ENCODE measurements at regions not wholly inside any gene's neighbourhood (a gene's known extent, or its start where the extent isn't known, plus 50 kb on each side); places are given as distances from the start of the nearest gene placed in this dataset.

DNA sequence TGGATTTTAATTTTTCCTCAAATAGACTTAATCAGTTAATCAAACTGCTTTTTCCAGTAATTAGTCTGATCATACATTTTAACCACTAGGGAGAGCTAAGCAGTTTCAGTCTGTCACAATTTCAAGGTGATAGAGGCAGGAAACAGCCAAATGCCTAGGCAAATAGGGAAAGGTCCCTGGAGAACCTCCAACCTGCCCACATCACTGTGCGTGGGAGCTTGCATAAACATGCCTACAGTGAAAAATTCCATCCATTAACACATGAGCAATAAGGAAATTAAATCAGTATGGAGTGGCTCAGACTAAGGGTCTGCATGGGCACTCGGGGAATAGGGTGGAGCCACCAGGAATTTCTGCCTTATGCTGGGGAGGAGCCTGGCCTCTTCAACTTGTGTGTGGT lies 74.6 kb downstream of the AASDHPPT start:
- DNase-seq (ENCODE audit: low spot score), result no peak
- in situ Hi-C loops (cut with MboI; ENCODE audit: low pct_unique_long_range_greater_than_20kb, low sequenced_read_pairs, unreplicated experiment), result no loop called here
- TF ChIP-seq, protein P1, sequence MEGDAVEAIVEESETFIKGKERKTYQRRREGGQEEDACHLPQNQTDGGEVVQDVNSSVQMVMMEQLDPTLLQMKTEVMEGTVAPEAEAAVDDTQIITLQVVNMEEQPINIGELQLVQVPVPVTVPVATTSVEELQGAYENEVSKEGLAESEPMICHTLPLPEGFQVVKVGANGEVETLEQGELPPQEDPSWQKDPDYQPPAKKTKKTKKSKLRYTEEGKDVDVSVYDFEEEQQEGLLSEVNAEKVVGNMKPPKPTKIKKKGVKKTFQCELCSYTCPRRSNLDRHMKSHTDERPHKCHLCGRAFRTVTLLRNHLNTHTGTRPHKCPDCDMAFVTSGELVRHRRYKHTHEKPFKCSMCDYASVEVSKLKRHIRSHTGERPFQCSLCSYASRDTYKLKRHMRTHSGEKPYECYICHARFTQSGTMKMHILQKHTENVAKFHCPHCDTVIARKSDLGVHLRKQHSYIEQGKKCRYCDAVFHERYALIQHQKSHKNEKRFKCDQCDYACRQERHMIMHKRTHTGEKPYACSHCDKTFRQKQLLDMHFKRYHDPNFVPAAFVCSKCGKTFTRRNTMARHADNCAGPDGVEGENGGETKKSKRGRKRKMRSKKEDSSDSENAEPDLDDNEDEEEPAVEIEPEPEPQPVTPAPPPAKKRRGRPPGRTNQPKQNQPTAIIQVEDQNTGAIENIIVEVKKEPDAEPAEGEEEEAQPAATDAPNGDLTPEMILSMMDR (IDR thresholded peaks at IDR 0.05; ENCODE audit: extremely low read depth, insufficient read depth, missing control alignments), result peak; percentile 7

DNA sequence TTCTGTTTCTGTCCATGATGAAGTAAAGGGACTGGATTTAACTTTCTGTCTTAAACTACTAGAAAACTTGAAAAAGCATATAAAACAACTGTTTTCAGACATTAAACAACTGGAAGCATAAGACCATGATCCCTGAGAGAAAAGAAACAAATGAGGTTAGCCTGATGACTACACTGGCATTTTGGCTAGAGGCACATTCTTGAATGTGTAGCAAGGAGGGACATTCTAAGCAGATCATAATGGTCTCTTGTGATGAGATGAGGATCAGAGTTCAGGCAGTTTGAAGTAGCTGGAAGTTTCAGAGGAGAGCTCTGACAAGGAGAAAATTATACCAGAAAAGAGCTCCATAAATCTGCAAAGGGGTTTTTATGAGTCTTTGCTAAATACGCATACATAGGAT lies 75.4 kb downstream of the AASDHPPT start:
- no peak for DNase-seq (ENCODE audit: low spot score)
- in situ Hi-C loops (cut with MboI; ENCODE audit: low pct_unique_long_range_greater_than_20kb, low sequenced_read_pairs, unreplicated experiment), result no loop called here
- TF ChIP-seq, protein P1 (IDR thresholded peaks at IDR 0.05; ENCODE audit: extremely low read depth, insufficient read depth, missing control alignments), result no peak

DNA sequence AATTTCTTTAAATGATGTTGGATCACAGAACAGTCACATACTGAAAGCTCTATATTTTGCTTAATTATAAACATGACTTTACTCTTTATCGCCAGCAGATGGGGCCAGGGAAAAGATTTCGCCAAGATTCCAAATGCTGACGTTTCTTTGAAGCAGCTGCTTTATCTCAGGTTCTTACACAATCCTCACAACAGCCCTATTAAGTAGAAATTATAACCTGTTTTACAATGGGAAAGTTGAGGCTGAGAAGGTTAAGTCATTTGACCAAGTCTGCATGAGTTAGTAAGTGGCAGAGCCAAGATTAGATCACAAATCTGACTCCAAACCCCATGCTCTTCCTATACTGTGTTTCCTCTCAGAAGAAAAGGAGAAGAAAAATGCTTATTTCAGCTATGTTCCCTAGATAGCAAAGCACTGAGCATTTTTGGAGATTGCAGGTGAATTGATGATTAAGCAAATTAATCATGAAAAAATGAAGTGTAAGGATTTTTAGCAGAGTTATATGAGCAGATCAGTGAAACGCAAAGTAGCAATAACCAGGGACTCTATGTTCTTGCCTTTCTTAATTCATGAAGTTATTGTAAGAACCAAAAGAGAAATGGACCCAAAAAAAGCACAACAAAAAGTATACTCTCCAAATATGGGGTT lies 79.0 kb downstream of the AASDHPPT start:
- TF ChIP-seq, protein P1 (IDR thresholded peaks at IDR 0.05; ENCODE audit: extremely low read depth, insufficient read depth, missing control alignments), result peak; percentile 48
- peak; percentile 22 for DNase-seq (ENCODE audit: low spot score)
- in situ Hi-C loops (cut with MboI; ENCODE audit: low pct_unique_long_range_greater_than_20kb, low sequenced_read_pairs, unreplicated experiment), result no loop called here

DNA sequence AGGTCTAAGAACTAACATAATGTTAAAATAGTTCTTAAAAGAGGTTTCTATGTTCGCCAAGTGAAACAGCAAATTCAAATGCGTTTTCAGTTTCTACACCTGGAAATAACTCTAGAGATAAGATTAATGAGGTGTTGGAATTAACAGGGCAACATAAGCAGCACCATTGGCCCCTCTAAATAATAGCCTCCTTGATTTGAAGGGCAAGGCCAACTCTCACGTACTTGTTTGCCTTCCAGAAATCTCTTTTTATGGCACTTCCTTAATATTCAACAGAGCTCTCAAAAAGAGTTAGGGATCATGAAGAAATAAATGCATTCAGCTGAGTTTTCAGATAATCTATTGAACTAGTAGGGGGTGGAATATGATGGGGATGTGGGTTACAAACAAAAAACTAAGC lies 80.9 kb downstream of the AASDHPPT start:
- TF ChIP-seq, protein P1 (IDR thresholded peaks at IDR 0.05; ENCODE audit: extremely low read depth, insufficient read depth, missing control alignments), result no peak
- DNase-seq (ENCODE audit: low spot score), result no peak
- in situ Hi-C loops (cut with MboI; ENCODE audit: low pct_unique_long_range_greater_than_20kb, low sequenced_read_pairs, unreplicated experiment), result no loop called here

DNA sequence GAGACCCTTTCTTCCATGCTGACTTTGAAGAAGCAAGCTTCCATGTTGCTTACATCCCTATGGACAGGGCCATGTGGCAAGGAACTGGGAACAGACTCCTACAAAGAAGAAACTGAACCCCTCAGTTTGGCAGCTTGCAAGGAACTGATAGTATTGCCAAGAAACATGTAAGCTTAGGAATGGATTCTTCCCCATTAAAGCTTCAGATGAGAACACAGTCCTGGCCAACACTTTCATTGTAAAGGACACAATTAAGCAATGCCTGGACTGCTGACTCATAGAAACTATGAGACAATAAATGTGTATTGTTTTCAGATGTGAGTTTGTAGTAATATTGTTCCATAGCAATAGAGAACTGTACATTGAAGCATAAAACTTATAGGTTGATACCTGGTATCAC lies 82.4 kb downstream of the AASDHPPT start:
- in situ Hi-C loops (cut with MboI; ENCODE audit: low pct_unique_long_range_greater_than_20kb, low sequenced_read_pairs, unreplicated experiment), result no loop called here
- TF ChIP-seq, protein P1 (IDR thresholded peaks at IDR 0.05; ENCODE audit: extremely low read depth, insufficient read depth, missing control alignments), result no peak
- DNase-seq (ENCODE audit: low spot score), result no peak

DNA sequence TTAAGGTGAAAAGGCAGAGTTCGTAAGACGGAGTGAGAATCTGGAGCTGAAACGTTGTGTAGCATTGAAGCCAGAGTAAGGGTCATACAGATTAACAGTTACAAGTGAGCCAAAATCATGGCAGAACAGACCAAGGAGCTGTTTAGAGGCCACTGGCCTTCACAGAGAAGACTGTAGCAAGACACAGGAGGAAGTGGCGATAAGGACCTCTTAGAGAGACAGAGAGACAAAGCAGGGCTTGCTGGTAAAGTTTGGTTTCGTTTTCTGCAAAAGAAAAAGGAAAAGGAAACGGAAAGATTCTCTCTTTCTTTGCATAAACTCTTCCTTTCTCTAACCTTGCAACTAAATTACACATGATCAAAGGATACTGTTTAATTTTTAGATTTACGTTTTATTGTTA lies 83.0 kb downstream of the AASDHPPT start:
- DNase-seq (ENCODE audit: low spot score), result no peak
- TF ChIP-seq, protein P1 (IDR thresholded peaks at IDR 0.05; ENCODE audit: extremely low read depth, insufficient read depth, missing control alignments), result no peak
- in situ Hi-C loops (cut with MboI; ENCODE audit: low pct_unique_long_range_greater_than_20kb, low sequenced_read_pairs, unreplicated experiment), result no loop called here
